Pancreas (tissue), 10 donors: ENCODE measurements at regions not wholly inside any gene's neighbourhood (a gene's known extent, or its start where the extent isn't known, plus 50 kb on each side); places are given as distances from the start of the nearest gene placed in this dataset.

ENCODE experiments used
- ATAC-seq, 4 donors: fragments of 200-7000 bp; cut with Tn5 transposase; one replicate each; pipeline versions ENCODE4 v1.8.0 to v1.9.1; 2020; ENCODE audit warnings: mild to moderate bottlenecking in 4 of 4, moderate library complexity in 4 of 4
- DNase-seq, 6 donors: peaks; one replicate each; pipeline ENCODE4 v3.0.0-alpha.2; 2020
- FAIRE-seq: peaks from 2 replicates; lab custom pipeline; 2012; peaks lifted over from hg19 to GRCh38; lab: Jason Lieb, UNC
- H3K27ac ChIP-seq, 4 donors: fragments of 200-600 bp; sonication (generic); 1 replicate in 3 of 4; 2 replicates in 1 of 4; pipeline versions ENCODE4 v1.5.0 to v1.8.0; 2020
- H3K27me3 ChIP-seq, 4 donors: fragments of 200-600 bp; one replicate each; pipeline ENCODE4 v1.8.0; 2021
- H3K36me3 ChIP-seq, 3 donors: fragments of 200-600 bp; sonication (generic) in 1 of 3; one replicate each; pipeline versions ENCODE4 v1.5.0 to v1.8.0; 2020 to 2021
- H3K4me1 ChIP-seq, 3 donors: fragments of 200-600 bp; one replicate each; pipeline ENCODE4 v1.8.0; 2021
- H3K4me3 ChIP-seq, 4 donors: fragments of 200-600 bp; sonication (generic) in 2 of 4; one replicate each; pipeline versions ENCODE4 v1.5.0 to v1.8.0; 2020 to 2021
- H3K9me3 ChIP-seq, 4 donors: fragments of 200-600 bp; one replicate each; pipeline ENCODE4 v1.8.0; 2021
- WGBS, 2 donors: extraction: QIAGEN DNeasy Blood & Tissue Kit; methylation state at CpG; one replicate each; pipeline ENCODE4 v1.1.7; 2013; 5-methylcytosine and 5-hydroxymethylcytosine counted together
- intact Hi-C, 3 donors: fragments of 100-400 bp; cut with DNase I; formaldehyde crosslinking; loops; one replicate each; pipeline versions ENCODE4 v1.11.1 to v1.14.2; 2022
- TF ChIP-seq, protein P1 (sequence below), 4 donors: fragments of 200-600 bp; sonication (generic) in 3 of 4; IDR thresholded peaks; one replicate each; pipeline versions ENCODE4 v1.5.0 to v1.8.0; 2021; ENCODE audit warnings: antibody characterized with exemption in 4 of 4
- donor health status: healthy with polysubstance abuse.
- donor health status: DM: no; HTN: no; CAD: no; lungs with moderate emphysema.
- donor health status: DM: no; HTN: no; CAD: no.
- donor health status: control.
- donor health status: control.
- donor health status: Bipolar disorder and iron deficiency.
- donor health status: DM: yes; HTN: yes; CAD: no.
- donor health status: DM: no; HTN: no; CAD: no.
- donor health status: DM: no; HTN: no; CAD: no.
- donor health status: DM: yes; HTN: yes; CAD: no.

DNA sequence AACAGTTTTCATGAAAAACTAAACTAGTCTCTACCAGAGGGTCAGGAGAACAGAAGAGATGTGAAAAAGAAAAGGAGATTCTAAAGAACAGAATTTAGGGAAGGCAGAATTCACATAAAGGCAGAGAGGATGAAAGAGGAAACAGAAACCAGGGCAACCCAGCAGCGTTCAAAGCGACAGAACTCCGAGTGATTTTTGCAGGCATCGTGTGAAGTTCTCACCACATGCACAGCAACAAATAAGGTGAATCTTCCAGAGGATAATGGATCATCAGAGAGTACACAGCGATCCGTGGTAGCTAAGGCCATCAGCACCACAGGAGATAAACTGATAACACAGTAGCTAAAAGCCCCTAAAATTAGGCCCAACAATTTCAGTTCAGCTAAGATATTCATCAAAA is 250.8 kb upstream of the THBS1 start:
- 92 to 97% methylated on average over 6 of the region's 6 CpGs for WGBS, 2 donors
- no peak for ATAC-seq
- no peak overlapping the region for H3K27ac ChIP-seq
- H3K9me3 ChIP-seq, result no peaks in the 10 kb centered on the region
- H3K27me3 ChIP-seq, result no peaks in the 10 kb centered on the region
- DNase-seq, result no peak
- no peaks in the 10 kb centered on the region for H3K4me1 ChIP-seq
- intact Hi-C loops, result no loop called here
- TF ChIP-seq, protein P1, sequence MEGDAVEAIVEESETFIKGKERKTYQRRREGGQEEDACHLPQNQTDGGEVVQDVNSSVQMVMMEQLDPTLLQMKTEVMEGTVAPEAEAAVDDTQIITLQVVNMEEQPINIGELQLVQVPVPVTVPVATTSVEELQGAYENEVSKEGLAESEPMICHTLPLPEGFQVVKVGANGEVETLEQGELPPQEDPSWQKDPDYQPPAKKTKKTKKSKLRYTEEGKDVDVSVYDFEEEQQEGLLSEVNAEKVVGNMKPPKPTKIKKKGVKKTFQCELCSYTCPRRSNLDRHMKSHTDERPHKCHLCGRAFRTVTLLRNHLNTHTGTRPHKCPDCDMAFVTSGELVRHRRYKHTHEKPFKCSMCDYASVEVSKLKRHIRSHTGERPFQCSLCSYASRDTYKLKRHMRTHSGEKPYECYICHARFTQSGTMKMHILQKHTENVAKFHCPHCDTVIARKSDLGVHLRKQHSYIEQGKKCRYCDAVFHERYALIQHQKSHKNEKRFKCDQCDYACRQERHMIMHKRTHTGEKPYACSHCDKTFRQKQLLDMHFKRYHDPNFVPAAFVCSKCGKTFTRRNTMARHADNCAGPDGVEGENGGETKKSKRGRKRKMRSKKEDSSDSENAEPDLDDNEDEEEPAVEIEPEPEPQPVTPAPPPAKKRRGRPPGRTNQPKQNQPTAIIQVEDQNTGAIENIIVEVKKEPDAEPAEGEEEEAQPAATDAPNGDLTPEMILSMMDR (IDR thresholded peaks at IDR 0.05), result no peak
- no peak overlapping the region for H3K4me3 ChIP-seq
- FAIRE-seq, result no peak
- H3K36me3 ChIP-seq, result no peaks in the 10 kb centered on the region

GRCh38 chr15:39331584-39331983 is 249.3 kb upstream of the THBS1 start:
- TF ChIP-seq, protein P1 (IDR thresholded peaks at IDR 0.05), result no peak
- intact Hi-C loops, result no loop called here
- H3K36me3 ChIP-seq, result no peaks in the 10 kb centered on the region
- no peak overlapping the region for H3K4me3 ChIP-seq
- H3K4me1 ChIP-seq, result no peaks in the 10 kb centered on the region
- no peak for ATAC-seq
- H3K27me3 ChIP-seq, result no peaks in the 10 kb centered on the region
- H3K9me3 ChIP-seq, result no peaks in the 10 kb centered on the region
- FAIRE-seq, result no peak
- no peak overlapping the region for H3K27ac ChIP-seq
- DNase-seq, result no peak
- WGBS, 2 donors, result 61 to 66% methylated on average over 3 of the region's 3 CpGs

DNA sequence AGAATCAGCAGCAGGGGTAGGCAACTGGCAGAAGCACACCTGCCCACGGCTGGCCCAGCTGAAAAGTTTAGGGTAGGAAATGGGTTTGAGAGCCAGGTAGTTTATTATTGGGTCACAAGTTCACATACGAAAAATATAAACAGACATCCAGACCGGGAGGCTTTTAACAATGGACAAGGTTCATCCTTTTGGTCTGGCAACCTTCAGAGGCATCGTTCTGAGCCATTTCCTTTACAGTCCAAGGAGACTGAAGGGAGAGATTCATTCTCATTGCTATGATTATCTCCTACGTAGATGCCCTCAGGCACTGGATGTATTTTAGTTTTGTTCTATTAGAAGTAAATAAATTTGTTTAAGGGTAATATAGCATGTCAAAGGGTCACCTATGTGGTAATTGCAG is 248.0 kb upstream of the THBS1 start:
- 86 to 88% methylated on average over 5 of the region's 5 CpGs for WGBS, 2 donors
- no peaks in the 10 kb centered on the region for H3K36me3 ChIP-seq
- H3K27me3 ChIP-seq, result no peaks in the 10 kb centered on the region
- H3K4me3 ChIP-seq, result no peak overlapping the region
- TF ChIP-seq, protein P1 (IDR thresholded peaks at IDR 0.05), result no peak
- DNase-seq, result no peak
- ATAC-seq, result no peak
- no peaks in the 10 kb centered on the region for H3K9me3 ChIP-seq
- intact Hi-C loops, result no loop called here
- FAIRE-seq, result no peak
- no peak overlapping the region for H3K27ac ChIP-seq
- no peaks in the 10 kb centered on the region for H3K4me1 ChIP-seq

GRCh38 chr15:39333393-39333792 is 247.5 kb upstream of the THBS1 start:
- 64 to 65% methylated on average over 3 of the region's 3 CpGs for WGBS, 2 donors
- TF ChIP-seq, protein P1 (IDR thresholded peaks at IDR 0.05), result no peak
- DNase-seq (no peak), ATAC-seq (no peak), FAIRE-seq (no peak)
- Histone ChIP-seq H3K27ac (no peak overlapping the region), H3K9me3 (no peaks in the 10 kb centered on the region), H3K27me3 (no peaks in the 10 kb centered on the region), H3K4me1 (no peaks in the 10 kb centered on the region), H3K36me3 (no peaks in the 10 kb centered on the region), H3K4me3 (no peak overlapping the region)
- intact Hi-C loops, result no loop called here

- FAIRE-seq (no peak), ATAC-seq (no peak), DNase-seq (no peak)
- intact Hi-C loops, result no loop called here
- no peaks in the 10 kb centered on the region for H3K4me1 ChIP-seq
- no peak overlapping the region for H3K27ac ChIP-seq
- H3K36me3 ChIP-seq, result no peaks in the 10 kb centered on the region
- no peaks in the 10 kb centered on the region for H3K27me3 ChIP-seq
- no peaks in the 10 kb centered on the region for H3K9me3 ChIP-seq
- no peak overlapping the region for H3K4me3 ChIP-seq
- TF ChIP-seq, protein P1 (IDR thresholded peaks at IDR 0.05), result no peak
- 83 to 90% methylated on average over 4 of the region's 4 CpGs for WGBS, 2 donors
Measured at GRCh38 chr15:39333896-39334295, 247.0 kb upstream of the THBS1 start.
